ENCODE measurements at regions not wholly inside any gene's neighbourhood (a gene's known extent, or its start where the extent isn't known, plus 50 kb on each side); places are given as distances from the start of the nearest gene placed in this dataset.

DNA sequence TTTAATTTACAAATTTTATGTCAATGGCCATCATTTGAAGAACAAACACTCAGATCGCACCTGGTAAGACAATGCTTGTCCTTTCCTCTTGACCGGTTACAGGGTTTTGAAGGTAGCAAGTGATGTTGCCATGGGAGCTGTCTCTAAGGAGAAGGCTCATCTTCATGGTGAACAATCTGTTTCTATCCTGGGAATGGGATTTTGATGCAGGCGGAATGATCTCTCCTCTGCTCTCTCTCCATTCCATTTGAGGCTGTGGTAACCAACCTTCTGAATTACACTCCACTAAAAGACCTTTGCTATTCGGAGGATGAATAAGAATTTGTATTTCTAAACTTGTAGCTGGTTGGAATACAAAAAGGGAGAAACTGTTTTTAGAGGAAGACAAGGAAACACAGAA is 57.9 kb upstream of the SLC5A9 start:
- DNase-seq, result no peak

GRCh38 chr1:48160486-48161132 is 61.9 kb upstream of the SLC5A9 start:
- DNase-seq, result no peak

- no peak for DNase-seq
Measured at GRCh38 chr1:48139275-48139674, 83.2 kb upstream of the SLC5A9 start.

GRCh38 chr1:48127735-48128685 is 94.5 kb upstream of the SLC5A9 start:
- DNase-seq, result no peak

GRCh38 chr1:48123647-48124046 is 98.9 kb upstream of the SLC5A9 start:
- no peak for DNase-seq

- DNase-seq, result no peak
Measured at GRCh38 chr1:48121955-48122354, 100.6 kb upstream of the SLC5A9 start.

DNA sequence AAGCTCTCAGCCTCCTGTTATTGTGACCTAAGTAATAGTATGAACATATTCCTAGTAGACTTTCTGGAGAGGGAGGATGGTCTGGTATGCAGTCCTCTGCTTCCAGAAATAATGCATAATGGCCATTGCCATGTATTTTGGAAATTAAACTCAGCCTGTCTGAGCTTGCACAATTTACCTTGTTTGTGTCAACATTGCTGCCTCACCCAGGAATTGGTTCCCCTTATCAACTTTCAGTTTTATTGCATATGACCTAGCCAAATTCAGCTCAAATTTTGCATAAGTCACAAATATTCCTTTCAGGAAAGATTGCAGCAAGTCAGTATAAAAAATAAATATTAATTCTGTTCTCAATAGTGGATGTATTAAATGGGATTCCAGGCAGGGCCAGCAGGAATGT is 101.9 kb upstream of the SLC5A9 start:
- no peak for DNase-seq

- DNase-seq, result no peak
Measured at GRCh38 chr1:48115835-48116234, 106.7 kb upstream of the SLC5A9 start.

DNA sequence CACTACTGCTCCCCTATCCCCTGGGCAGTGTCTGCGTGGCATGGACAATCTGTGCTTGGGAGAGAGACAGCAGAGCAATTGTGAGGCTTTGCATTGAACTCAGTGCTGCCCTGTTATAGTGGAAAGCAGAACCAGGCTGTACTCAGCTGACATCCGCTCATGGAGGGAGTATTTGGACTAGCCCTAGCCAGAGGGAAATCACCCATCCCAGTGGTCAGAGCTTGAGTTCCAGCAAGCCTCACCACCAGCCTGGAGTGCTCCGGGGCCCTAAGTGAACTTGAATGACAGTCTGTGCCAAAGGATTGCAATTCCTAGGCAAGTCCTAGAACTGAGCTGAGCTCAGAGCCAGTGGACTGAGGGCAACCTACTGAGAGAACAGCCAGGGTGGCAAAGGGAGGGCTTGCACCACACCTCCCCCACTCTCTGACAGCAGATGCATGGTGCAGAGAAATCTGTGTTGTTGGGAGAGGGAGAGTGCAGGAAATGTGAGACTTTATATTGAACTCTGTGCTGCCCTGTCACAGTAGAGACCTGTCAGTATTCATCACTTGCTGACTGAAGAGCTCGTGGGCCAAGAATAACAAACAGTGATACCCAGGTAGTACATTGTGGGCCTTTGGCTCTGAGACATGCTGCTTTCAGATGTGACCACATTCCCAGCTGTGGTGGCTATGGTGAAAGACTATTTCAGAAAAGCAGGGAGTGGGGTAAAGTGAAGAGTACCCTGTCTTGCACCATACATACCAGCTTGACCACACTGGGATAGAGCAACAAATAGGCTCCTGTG is 107.7 kb upstream of the SLC5A9 start:
- DNase-seq, result no peak

DNA sequence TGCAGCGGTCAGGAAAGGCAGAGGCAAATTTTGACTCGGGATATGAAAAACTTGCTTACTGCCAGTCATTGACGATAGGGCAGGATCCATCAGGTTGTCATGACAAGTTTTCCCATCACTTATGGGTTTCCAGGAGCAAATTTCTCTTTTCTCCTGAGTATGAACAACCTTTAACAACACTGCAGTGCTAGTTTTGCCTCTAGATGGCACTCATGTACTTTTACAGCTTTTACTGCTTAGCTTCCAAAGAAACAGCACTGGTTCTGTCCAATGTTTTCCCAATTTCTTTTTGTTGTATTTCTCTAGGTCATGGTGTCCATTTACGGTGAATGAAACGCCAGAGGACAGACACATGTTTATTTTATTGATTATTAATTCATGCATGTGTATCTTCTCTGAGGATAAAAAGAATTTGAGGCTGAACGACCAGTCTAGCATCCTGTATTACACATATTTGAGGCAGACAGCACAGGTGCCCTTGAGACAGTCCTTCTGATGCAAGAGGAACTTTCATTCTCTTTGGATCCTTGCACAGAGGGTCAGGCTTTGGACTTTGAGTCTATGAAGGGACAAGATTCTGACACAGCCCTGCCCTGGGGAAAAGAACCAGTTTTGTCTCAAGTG is 112.3 kb upstream of the TRABD2B start:
- DNase-seq, result no peak

DNA sequence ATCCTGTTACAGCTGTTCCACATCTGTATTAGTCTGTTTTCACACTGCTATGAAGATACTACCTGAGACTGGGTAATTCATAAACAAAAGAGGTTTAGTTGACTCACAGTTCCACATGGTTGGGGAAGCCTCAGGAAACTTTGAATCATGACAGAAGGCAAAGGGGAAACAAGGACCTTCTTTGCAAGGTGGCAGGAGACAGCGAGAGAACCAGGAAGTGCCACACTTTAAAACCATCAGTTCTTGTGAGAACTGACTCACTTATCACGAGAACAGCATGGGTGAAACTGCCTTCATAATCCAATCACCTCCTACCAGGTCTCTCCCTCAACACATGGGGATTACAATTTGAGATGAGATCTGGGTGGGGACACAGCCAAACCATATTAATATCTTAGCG is 110.3 kb upstream of the TRABD2B start:
- no peak for DNase-seq

DNA sequence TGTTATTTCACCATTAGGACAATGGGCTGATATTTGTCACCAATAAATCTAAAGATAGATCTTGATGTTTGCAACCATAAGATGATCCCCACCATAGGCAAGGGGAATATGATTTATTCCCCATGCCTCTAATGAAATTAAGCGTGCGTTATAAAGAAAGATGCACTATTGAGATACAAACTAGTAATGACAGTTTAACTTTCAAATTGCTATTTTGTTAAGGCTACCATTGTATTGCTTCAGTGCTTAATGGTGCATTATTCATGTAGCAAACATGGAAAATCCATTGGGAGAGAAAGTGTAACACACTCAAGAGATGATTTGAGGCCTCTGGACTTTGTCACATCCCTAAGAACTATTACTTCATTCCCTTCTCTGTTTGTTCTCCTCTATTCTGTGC is 108.9 kb upstream of the TRABD2B start:
- no peak for DNase-seq

- DNase-seq, result no peak
Measured at GRCh38 chr1:48105165-48105564, 108.0 kb upstream of the TRABD2B start.

DNA sequence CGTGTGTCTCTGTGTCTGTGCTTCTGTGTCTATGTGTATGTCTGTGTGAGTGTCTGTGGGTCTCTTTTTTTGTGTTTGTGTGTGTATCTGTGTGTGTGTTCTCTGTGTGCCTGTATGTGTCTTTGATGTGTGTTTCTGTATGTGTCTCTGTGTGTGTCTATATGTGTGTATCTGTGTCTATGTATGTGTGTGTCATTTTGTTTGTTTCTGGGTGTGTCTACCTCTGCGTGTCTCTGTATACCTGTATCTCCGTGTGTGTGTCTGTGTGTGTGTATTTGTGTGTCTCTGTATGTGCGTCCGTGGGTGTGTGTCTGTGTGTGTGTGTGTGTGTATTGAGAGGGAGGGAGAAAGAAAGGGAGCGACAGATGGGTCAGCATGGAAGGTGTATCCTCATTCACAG is 106.3 kb upstream of the TRABD2B start:
- DNase-seq, result no peak

DNA sequence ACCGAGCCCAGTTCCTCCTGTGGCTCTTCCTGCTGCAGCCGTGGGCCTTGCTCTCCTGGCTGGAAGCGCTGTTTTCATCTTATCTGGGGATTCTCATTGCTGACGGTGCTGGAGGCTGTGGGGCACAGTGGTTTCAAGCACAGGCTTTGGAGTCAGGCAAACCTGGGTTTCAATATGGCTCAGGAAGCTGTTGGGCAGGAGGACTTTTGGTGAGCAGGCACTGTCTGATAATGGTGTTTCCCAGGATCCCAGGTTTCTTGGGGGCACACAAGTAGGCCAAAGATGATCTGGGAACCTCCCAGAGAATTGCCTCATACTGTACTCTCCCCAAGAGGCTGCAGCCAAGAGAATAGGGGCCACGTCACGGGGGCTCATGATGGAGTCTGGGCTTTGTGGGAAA is 105.6 kb upstream of the TRABD2B start:
- no peak for DNase-seq

DNA sequence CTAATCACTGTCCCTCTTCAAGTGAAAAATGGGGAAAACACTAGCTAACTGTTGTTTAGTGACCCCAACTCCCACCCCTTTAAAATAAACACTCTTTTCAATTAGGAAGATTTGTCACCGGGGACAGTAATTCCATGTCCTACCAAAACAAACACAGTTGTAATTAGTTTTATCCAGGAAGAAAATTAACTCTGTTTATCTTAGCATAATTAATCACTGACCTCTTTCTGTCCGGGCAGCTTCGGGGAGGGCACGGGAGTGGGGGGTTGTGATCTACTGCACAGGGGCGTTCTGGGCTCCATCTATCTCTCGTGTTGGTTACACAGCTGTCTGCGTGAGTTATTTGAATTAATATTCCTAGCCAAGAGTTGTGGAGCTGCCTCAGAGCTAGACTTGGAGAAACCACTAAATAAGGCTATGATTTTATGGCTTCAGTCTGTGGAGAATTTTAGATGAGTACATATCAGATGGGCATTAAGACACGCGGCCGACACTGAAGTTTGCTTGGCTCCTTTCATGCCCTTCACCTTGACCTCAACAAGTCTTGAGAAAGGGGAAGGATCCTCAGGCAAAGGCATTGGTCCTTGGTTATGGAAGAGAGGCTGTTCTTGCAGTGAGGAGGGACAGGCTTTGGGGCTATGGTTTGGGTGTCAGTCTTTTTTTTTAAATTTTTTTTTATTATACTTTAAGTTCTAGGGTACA is 102.0 kb upstream of the TRABD2B start:
- DNase-seq, result no peak

GRCh38 chr1:48093696-48094528 is 96.7 kb upstream of the TRABD2B start:
- DNase-seq, result peak; percentile 55

DNA sequence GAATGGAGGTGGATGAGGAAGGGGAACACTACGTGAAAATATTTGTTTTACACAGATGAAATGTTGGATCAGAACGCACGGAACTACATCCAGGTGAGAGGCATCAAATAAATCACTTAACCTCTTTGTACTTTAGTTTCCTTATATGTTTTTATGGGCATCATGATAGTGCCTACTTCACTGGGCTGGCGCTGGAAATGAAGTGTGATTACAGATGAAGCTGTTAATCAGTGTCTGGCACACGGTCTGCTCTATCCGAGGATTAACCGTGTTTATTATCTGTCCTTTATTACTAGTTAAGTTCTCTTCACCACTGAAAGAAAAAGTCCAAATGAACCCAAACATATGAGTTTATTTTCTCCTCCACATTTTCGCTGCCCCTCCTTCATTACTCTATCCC is 96.0 kb upstream of the TRABD2B start:
- DNase-seq, result no peak

DNA sequence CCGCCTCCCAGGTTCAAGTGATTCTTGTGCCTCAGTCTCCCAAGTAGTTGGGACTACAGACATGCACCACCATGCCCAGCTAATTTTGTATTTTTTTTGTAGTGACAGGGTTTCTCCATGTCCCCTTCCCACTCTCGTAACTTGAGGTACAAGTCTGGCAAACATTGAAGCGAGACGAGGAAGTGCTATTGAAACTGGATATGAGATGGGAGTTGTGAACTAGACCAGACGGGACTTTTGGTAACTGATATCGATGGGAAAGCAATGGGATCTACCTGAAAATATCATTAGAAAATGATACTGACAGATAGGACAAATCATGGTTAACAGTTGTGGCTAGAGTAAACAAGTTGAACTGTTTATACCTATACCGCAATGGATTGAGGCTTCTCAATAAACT is 95.2 kb upstream of the TRABD2B start:
- no peak for DNase-seq

DNA sequence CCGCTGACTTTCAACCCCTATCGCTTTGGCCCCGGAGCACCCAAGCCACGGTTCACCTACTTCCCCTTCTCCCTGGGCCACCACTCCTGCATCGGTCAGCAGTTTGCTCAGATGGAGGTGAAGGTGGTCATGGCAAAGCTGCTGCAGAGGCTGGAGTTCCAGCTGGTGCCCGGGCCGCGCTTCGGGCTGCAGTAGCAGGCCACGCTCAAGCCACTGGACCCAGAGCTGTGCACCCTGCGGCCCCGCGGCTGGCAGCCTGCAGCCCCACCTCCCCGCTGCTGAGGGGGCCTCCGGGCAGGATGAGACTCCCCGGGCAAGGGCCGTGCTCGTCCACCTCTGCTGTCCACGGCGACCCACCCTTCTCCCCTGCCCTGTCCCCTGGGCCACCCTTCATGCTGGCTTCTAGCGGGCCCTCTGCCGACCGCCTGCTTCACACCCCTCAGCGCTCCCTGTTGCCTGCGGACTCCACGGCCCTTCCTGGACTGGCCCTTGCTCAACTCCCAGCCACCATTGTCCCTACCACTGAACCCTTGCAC is 92.2 kb upstream of the TRABD2B start:
- DNase-seq, result no peak

GRCh38 chr1:48084826-48085225 is 87.6 kb upstream of the TRABD2B start:
- no peak for DNase-seq

All from central memory CD4-positive, alpha-beta T cell (primary cell).